Uterus (tissue), 3 donors: ENCODE measurements at regions not wholly inside any gene's neighbourhood (a gene's known extent, or its start where the extent isn't known, plus 50 kb on each side); places are given as distances from the start of the nearest gene placed in this dataset.
"Not testable (repeated sequence)": the region's sequence is repeated elsewhere in the genome, so short reads cannot be mapped to it uniquely, and the experiment has no call there.

Experiments used
- DNase-seq, 2 donors: peaks; one replicate each; pipeline ENCODE4 v3.0.0-alpha.2; 2019 to 2020
- H3K27ac ChIP-seq, 2 donors: fragments of 200-600 bp; sonication (generic); 1 replicate in 1 of 2; 2 replicates in 1 of 2; pipeline ENCODE4 v1.5.1; 2016 to 2018
- H3K27me3 ChIP-seq, 2 donors: fragments of 200-600 bp; sonication (generic); one replicate each; pipeline ENCODE4 v1.5.1; 2018 to 2019; ENCODE audit warnings: control low read depth in 1 of 2
- H3K36me3 ChIP-seq, 2 donors: fragments of 200-600 bp; sonication (generic); one replicate each; pipeline ENCODE4 v1.5.1; 2019; ENCODE audit warnings: control low read depth in 1 of 2
- H3K4me1 ChIP-seq, 2 donors: fragments of 200-600 bp; sonication (generic); one replicate each; pipeline ENCODE4 v1.5.1; 2018 to 2019; ENCODE audit warnings: control low read depth in 1 of 2
- H3K4me3 ChIP-seq, 2 donors: fragments of 200-600 bp; sonication (generic); 1 replicate in 1 of 2; 2 replicates in 1 of 2; pipeline ENCODE4 v1.5.1; 2018 to 2019; ENCODE audit warnings: mild to moderate bottlenecking in 1 of 2
- H3K9me3 ChIP-seq, 2 donors: fragments of 200-600 bp; sonication (generic); one replicate each; pipeline ENCODE4 v1.5.1; 2019; ENCODE audit warnings: control low read depth in 1 of 2
- POLR2A ChIP-seq, 2 donors: fragments of 450-650 bp; IDR thresholded peaks; one replicate each; pipeline ENCODE4 v1.6.1; 2016; ENCODE audit warnings: antibody characterized with exemption in 2 of 2, mild to moderate bottlenecking in 1 of 2, moderate library complexity in 1 of 2
- intact Hi-C: fragments of 100-400 bp; cut with DNase I; formaldehyde crosslinking; loops from one replicate; pipeline ENCODE4 v1.15.1; 2023; ENCODE audit warnings: low total_unique reads
- TF ChIP-seq, protein P1 (sequence below), 4 experiments: fragments of 200-600 bp in 2 of 4; fragments of 450-650 bp in 2 of 4; sonication (generic) in 2 of 4; IDR thresholded peaks; one replicate each; pipeline ENCODE4 v1.5.1; 2016 to 2019; ENCODE audit warnings: antibody characterized with exemption in 4 of 4, mild to moderate bottlenecking in 2 of 4, moderate library complexity in 1 of 4
- donor health status: DM: yes; HTN: yes; CAD: no.

GRCh38 chr1:38153778-38154470 is 107.3 kb upstream of the POU3F1 start:
- H3K9me3 ChIP-seq, result no peaks in the 10 kb centered on the region
- no peaks in the 10 kb centered on the region for H3K27me3 ChIP-seq
- H3K4me1 ChIP-seq, result no peaks in the 10 kb centered on the region
- intact Hi-C loops, result no loop called here
- no peak overlapping the region for H3K4me3 ChIP-seq
- H3K27ac ChIP-seq, result no peak overlapping the region
- no peaks in the 10 kb centered on the region for H3K36me3 ChIP-seq
- no peak for DNase-seq
- no peak for TF ChIP-seq POLR2A (IDR thresholded peaks at IDR 0.05)
- TF ChIP-seq, protein P1, sequence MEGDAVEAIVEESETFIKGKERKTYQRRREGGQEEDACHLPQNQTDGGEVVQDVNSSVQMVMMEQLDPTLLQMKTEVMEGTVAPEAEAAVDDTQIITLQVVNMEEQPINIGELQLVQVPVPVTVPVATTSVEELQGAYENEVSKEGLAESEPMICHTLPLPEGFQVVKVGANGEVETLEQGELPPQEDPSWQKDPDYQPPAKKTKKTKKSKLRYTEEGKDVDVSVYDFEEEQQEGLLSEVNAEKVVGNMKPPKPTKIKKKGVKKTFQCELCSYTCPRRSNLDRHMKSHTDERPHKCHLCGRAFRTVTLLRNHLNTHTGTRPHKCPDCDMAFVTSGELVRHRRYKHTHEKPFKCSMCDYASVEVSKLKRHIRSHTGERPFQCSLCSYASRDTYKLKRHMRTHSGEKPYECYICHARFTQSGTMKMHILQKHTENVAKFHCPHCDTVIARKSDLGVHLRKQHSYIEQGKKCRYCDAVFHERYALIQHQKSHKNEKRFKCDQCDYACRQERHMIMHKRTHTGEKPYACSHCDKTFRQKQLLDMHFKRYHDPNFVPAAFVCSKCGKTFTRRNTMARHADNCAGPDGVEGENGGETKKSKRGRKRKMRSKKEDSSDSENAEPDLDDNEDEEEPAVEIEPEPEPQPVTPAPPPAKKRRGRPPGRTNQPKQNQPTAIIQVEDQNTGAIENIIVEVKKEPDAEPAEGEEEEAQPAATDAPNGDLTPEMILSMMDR (IDR thresholded peaks at IDR 0.05), result no peak

DNA sequence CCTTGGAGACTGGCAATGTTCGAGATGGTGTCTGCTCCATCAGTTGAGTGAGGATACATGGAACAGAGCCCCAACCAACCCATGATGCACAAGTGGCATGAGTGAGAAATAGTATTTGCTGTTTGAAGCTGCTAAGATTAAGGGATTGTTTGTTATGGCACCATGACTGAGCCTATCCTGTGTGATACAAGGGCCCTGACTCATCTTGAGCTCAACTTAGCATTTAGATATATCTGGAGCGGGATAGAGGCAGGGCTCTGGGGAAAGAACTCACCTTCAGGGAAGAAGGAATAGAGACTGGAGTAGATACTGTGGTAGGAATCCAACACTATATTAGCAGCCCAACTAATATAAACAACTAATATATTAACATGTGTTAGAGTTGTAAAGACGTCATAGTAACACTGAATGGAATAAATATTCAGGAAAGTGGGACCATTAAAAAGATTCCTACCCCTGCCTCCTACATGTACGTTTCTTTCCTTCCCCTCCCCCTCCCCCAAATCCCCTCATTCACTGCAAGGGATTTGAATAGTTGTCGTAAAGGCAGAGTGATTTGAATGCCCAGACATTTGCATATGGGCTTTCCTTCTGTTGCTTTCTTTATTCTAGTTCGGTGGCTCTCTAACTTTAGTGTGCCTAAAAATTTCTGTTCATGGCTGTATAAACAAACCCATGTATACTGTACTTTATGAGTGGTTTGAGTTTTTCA is 106.6 kb upstream of the POU3F1 start:
- Histone ChIP-seq H3K36me3 (no peaks in the 10 kb centered on the region), H3K4me1 (no peaks in the 10 kb centered on the region), H3K27me3 (no peaks in the 10 kb centered on the region), H3K9me3 (no peaks in the 10 kb centered on the region), H3K4me3 (no peak overlapping the region), H3K27ac (no peak overlapping the region)
- intact Hi-C loops, result no loop called here
- no peak for DNase-seq
- no peak for TF ChIP-seq POLR2A (IDR thresholded peaks at IDR 0.05)

DNA sequence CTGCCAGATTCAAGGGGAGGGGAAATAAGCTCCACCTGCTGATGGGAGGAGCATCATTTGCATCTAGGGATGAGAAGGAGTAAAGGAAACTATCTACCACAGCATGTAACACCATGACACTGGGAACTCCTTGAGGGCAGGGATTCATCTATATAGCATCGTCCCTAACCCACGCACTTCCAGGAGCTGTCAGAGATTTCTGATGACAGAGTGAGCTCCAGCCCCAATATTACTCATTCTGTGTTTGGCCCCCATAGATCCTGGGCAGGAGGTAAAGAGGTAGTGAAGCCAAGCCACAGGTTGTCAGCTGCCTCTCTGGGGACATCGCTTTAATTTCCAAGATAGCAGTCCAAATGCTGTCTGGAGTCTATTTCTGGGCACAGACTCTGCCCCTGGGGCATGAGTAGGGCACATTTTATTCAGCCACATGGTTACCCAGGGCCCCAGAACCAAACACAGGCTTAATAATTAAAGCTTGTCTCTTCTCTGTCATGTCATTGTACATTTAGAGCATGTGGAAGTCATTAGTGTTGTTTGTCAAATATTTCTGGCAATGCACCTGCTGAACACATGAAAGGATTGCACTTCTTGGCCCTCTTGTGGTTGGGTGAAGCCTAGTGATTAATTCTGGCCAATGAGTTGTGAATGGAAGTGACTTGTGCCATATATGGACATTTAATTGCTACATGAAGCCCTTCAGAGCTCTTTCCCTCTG is 105.9 kb upstream of the POU3F1 start:
- no peak overlapping the region for H3K4me3 ChIP-seq
- no peaks in the 10 kb centered on the region for H3K36me3 ChIP-seq
- no peaks in the 10 kb centered on the region for H3K4me1 ChIP-seq
- no peaks in the 10 kb centered on the region for H3K27me3 ChIP-seq
- H3K9me3 ChIP-seq, result no peaks in the 10 kb centered on the region
- TF ChIP-seq, protein P1 (IDR thresholded peaks at IDR 0.05), result no peak
- TF ChIP-seq POLR2A (IDR thresholded peaks at IDR 0.05), result no peak
- no peak overlapping the region for H3K27ac ChIP-seq
- intact Hi-C loops, result no loop called here
- DNase-seq, result no peak

DNA sequence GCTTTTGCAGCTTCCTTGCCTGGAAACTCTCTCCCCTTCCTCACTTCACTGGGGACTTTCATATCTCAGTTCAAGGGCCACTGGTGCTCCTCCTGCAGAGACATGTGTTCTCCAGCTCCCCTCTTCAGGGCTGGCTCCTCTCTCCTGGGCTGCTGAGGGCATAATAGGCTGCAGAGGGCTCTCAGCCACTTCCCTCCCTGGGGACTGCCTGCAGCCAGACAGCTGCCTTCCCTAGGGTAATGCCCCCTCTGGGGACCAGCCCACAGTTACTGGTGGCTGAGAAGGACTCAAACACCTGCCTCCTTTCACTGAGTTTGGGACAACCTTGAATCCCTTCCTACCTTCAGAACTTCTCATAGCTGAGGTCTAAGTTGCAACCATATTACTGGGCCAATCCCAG is 104.8 kb upstream of the POU3F1 start:
- Histone ChIP-seq H3K36me3 (no peaks in the 10 kb centered on the region), H3K27ac (no peak overlapping the region), H3K4me1 (no peaks in the 10 kb centered on the region), H3K27me3 (no peaks in the 10 kb centered on the region), H3K9me3 (no peaks in the 10 kb centered on the region), H3K4me3 (no peak overlapping the region)
- TF ChIP-seq, protein P1 (IDR thresholded peaks at IDR 0.05), result no peak
- TF ChIP-seq POLR2A (IDR thresholded peaks at IDR 0.05), result no peak
- intact Hi-C loops, result no loop called here
- DNase-seq, result no peak

DNA sequence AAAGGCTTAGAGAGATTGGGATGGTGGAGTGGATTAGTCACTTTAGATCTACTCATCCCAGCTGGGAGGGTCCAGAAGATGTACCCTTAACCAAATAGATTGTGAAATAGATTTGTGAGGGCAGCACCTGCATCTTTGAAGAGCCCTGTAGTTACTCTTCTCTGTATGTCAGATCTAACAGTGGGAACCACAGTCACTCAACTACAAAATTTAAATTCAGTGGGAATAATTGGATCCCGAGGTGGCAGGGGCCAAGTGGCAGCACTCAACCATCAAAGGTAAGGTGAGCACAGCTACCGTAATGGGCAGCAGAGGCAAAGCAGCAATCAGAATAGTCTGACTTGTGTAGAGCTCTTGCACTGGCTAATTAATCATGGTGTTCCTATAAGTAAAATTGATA is 99.5 kb upstream of the POU3F1 start:
- intact Hi-C loops, H3K27ac ChIP-seq, H3K4me1 ChIP-seq, H3K36me3 ChIP-seq, H3K4me3 ChIP-seq, DNase-seq, H3K9me3 ChIP-seq, H3K27me3 ChIP-seq: not testable (repeated sequence)

- Histone ChIP-seq H3K4me1 (no peaks in the 10 kb centered on the region), H3K9me3 (no peaks in the 10 kb centered on the region), H3K27ac (no peak overlapping the region), H3K4me3 (no peak overlapping the region), H3K36me3 (no peaks in the 10 kb centered on the region), H3K27me3 (no peaks in the 10 kb centered on the region)
- TF ChIP-seq, protein P1 (IDR thresholded peaks at IDR 0.05), result no peak
- TF ChIP-seq POLR2A (IDR thresholded peaks at IDR 0.05), result no peak
- intact Hi-C loops, result no loop called here
- no peak for DNase-seq
Measured at GRCh38 chr1:38142606-38143005, 96.0 kb upstream of the POU3F1 start.
